ENCODE measurements at regions not wholly inside any gene's neighbourhood (a gene's known extent, or its start where the extent isn't known, plus 50 kb on each side); places are given as distances from the start of the nearest gene placed in this dataset.
"Not testable (repeated sequence)": the region's sequence is repeated elsewhere in the genome, so short reads cannot be mapped to it uniquely, and the experiment has no call there.

GRCh38 chr20:6693808-6694198 is 73.7 kb upstream of the BMP2 start:
- DNase-seq (ENCODE audit: low spot score); intact Hi-C loops (cut with DNase I): not testable (repeated sequence)

GRCh38 chr20:6693178-6693807 is 74.2 kb upstream of the BMP2 start:
- DNase-seq (ENCODE audit: low spot score), result no peak
- intact Hi-C loops (cut with DNase I), result no loop called here

GRCh38 chr20:6692566-6693173 is 74.8 kb upstream of the BMP2 start:
- DNase-seq (ENCODE audit: low spot score), result no peak
- intact Hi-C loops (cut with DNase I), result no loop called here

- intact Hi-C loops (cut with DNase I), result no loop called here
Observed at GRCh38 chr20:6691516-6691915, 76.0 kb upstream of the BMP2 start.

GRCh38 chr20:6689339-6689973 is 78.0 kb upstream of the BMP2 start:
- intact Hi-C loops (cut with DNase I), result no loop called here
- no peak for DNase-seq (ENCODE audit: low spot score)

More at GRCh38 chr20:6691516-6691915, 76.0 kb upstream of the BMP2 start:
- DNase-seq (ENCODE audit: low spot score), result no peak

- intact Hi-C loops (cut with DNase I), result no loop called here
- no peak for DNase-seq (ENCODE audit: low spot score)
Observed at GRCh38 chr20:6686171-6686570, 81.3 kb upstream of the BMP2 start.

- DNase-seq (ENCODE audit: low spot score), result no peak
- intact Hi-C loops (cut with DNase I), result no loop called here
Observed at GRCh38 chr20:6685626-6686025, 81.9 kb upstream of the BMP2 start.

GRCh38 chr20:6685181-6685582 is 82.3 kb upstream of the BMP2 start:
- intact Hi-C loops (cut with DNase I), result no loop called here
- DNase-seq (ENCODE audit: low spot score), result no peak

GRCh38 chr20:6683021-6683977 is 84.2 kb upstream of the BMP2 start:
- intact Hi-C loops (cut with DNase I), result no loop called here

GRCh38 chr20:6680854-6681253 is 86.6 kb upstream of the BMP2 start:
- intact Hi-C loops (cut with DNase I), result no loop called here
- DNase-seq (ENCODE audit: low spot score), result no peak

More at GRCh38 chr20:6683021-6683977, 84.2 kb upstream of the BMP2 start:
- no peak for DNase-seq (ENCODE audit: low spot score)

GRCh38 chr20:6680441-6680840 is 87.0 kb upstream of the BMP2 start:
- DNase-seq (ENCODE audit: low spot score), result no peak
- intact Hi-C loops (cut with DNase I), result no loop called here

- DNase-seq (ENCODE audit: low spot score), result no peak
- intact Hi-C loops (cut with DNase I), result no loop called here
Observed at GRCh38 chr20:6679086-6679485, 88.4 kb upstream of the BMP2 start.

- intact Hi-C loops (cut with DNase I), result no loop called here
- DNase-seq (ENCODE audit: low spot score), result no peak
Observed at GRCh38 chr20:6678101-6678500, 89.4 kb upstream of the BMP2 start.

- no peak for DNase-seq (ENCODE audit: low spot score)
- intact Hi-C loops (cut with DNase I), result no loop called here
Observed at GRCh38 chr20:6674831-6675230, 92.7 kb upstream of the BMP2 start.

- intact Hi-C loops (cut with DNase I), result no loop called here
- no peak for DNase-seq (ENCODE audit: low spot score)
Observed at GRCh38 chr20:6673071-6673470, 94.4 kb upstream of the BMP2 start.

- no peak for DNase-seq (ENCODE audit: low spot score)
- intact Hi-C loops (cut with DNase I), result no loop called here
Observed at GRCh38 chr20:6671829-6672228, 95.7 kb upstream of the BMP2 start.

- DNase-seq (ENCODE audit: low spot score), result no peak
- intact Hi-C loops (cut with DNase I), result no loop called here
Observed at GRCh38 chr20:6668546-6668945, 98.9 kb upstream of the BMP2 start.

- no peak for DNase-seq (ENCODE audit: low spot score)
- intact Hi-C loops (cut with DNase I), result no loop called here
Observed at GRCh38 chr20:6665621-6666355, 101.7 kb upstream of the BMP2 start.

- intact Hi-C loops (cut with DNase I), result no loop called here
Observed at GRCh38 chr20:6665161-6665560, 102.3 kb upstream of the BMP2 start.

More at GRCh38 chr20:6665161-6665560, 102.3 kb upstream of the BMP2 start:
- no peak for DNase-seq (ENCODE audit: low spot score)

Measured in cardiac septum (tissue), 1 donor.